K562 (cell line): ENCODE measurements at regions not wholly inside any gene's neighbourhood (a gene's known extent, or its start where the extent isn't known, plus 50 kb on each side); places are given as distances from the start of the nearest gene placed in this dataset.

Experiments
- ATAC-seq: fragments of 200-7000 bp; cut with Tn5 transposase; 3 replicates; pipeline ENCODE4 v1.9.1; 2020; ENCODE audit warnings: moderate library complexity
- BruUV-seq: library from RNA; stranded (reverse); fragments of 400-500 nt; replicated peaks from 2 replicates; lab custom pipeline; 2021; lab: Mats Ljungman, UMichigan
- CTCF ChIA-PET: fragments of 300-600 bp; formaldehyde crosslinking; extraction: SDS; loops from one replicate; lab custom pipeline; 2021; ENCODE audit warnings: low intra/inter-chr PET ratio; lab: Yijun Ruan, JAX
- POLR2A ChIA-PET: fragments of 300-600, 350-650 bp; sonication (Branson Sonifier 250); formaldehyde crosslinking; extraction: SDS; loops from one replicate; lab custom pipeline; 2021; ENCODE audit warnings: antibody characterized with exemption, inconsistent platforms; lab: Yijun Ruan, JAX
- DNase-seq, 4 experiments: peaks; one replicate each; pipeline versions ENCODE4 v3.0.0 to v3.0.0-alpha.2; 2011 to 2018; ENCODE audit warnings: low spot score in 3 of 4, mixed read lengths in 3 of 4; ENCODE audit errors: extremely low read depth in 1 of 4
- FAIRE-seq: peaks from 2 replicates; lab custom pipeline; 2011; peaks lifted over from hg19 to GRCh38; lab: Jason Lieb, UNC
- H2AFZ ChIP-seq: 2 replicates; pipeline ENCODE4 v1.6.0; 2011; ENCODE audit warnings: low read depth, low read length, control low read depth, inconsistent platforms
- H3K27ac ChIP-seq: fragments of 200-600 bp; 3 replicates; pipeline ENCODE4 v1.8.0; 2011; ENCODE audit warnings: low read depth, mild to moderate bottlenecking, control low read depth, inconsistent platforms, low read length, moderate library complexity, mixed read lengths; ENCODE audit errors: extremely low read depth
- H3K27me3 ChIP-seq, 2 experiments: fragments of 300-600 bp in 1 of 2; 2 replicates in 1 of 2; 3 replicates in 1 of 2; pipeline versions ENCODE4 v1.6.0 to v1.8.0; 2011; ENCODE audit warnings: inconsistent platforms in 2 of 2, low read length in 2 of 2, mild to moderate bottlenecking in 1 of 2, mixed read lengths in 1 of 2, moderate library complexity in 1 of 2; ENCODE audit not compliant: control insufficient read depth in 2 of 2, insufficient read depth in 2 of 2
- H3K36me3 ChIP-seq: fragments of 300-600 bp; 3 replicates; pipeline ENCODE4 v1.8.0; 2011; ENCODE audit warnings: mild to moderate bottlenecking, low read length, inconsistent platforms; ENCODE audit not compliant: control insufficient read depth, insufficient read depth
- H3K4me1 ChIP-seq, 2 experiments: fragments of 200-600 bp in 1 of 2; replicated peaks in 1 of 2; 2 replicates in 1 of 2; 3 replicates in 1 of 2; pipeline versions ENCODE4 v1.5.1 to v1.8.0; 2011; ENCODE audit warnings: inconsistent platforms in 2 of 2, low read length in 2 of 2, mild to moderate bottlenecking in 1 of 2, mixed read lengths in 1 of 2, moderate library complexity in 1 of 2; ENCODE audit not compliant: control insufficient read depth in 2 of 2, insufficient read depth in 2 of 2
- H3K4me2 ChIP-seq: 2 replicates; pipeline ENCODE4 v1.6.1; 2011; ENCODE audit warnings: low read length, control low read depth, inconsistent platforms, mixed read lengths; ENCODE audit not compliant: insufficient read depth
- H3K4me3 ChIP-seq: fragments of 200-600 bp; sonication (generic), shearing (Covaris generic); 2 replicates; pipeline ENCODE4 v1.5.1; 2016; ENCODE audit warnings: control low read depth, inconsistent platforms
- H3K79me2 ChIP-seq: fragments of 200-600 bp; 3 replicates; pipeline ENCODE4 v1.8.0; 2011; ENCODE audit warnings: low read length, inconsistent platforms; ENCODE audit not compliant: control insufficient read depth, insufficient read depth
- H3K9ac ChIP-seq, 2 experiments: 2 replicates each; pipeline versions ENCODE4 v1.6.0 to v1.6.1; 2011; ENCODE audit warnings: low read depth in 2 of 2, low read length in 2 of 2, control low read depth in 1 of 2, inconsistent platforms in 1 of 2, mild to moderate bottlenecking in 1 of 2, mixed read lengths in 1 of 2; ENCODE audit not compliant: insufficient read depth in 1 of 2
- H3K9me1 ChIP-seq: one replicate; pipeline ENCODE4 v1.6.0; 2011; ENCODE audit warnings: inconsistent platforms, mild to moderate bottlenecking, low read length, moderate library complexity; ENCODE audit not compliant: control insufficient read depth, insufficient read depth
- H3K9me3 ChIP-seq: replicated peaks from 2 replicates; pipeline ENCODE4 v1.5.1; 2011; ENCODE audit warnings: low read depth, low read length, inconsistent platforms; ENCODE audit not compliant: control insufficient read depth, insufficient read depth
- H4K20me1 ChIP-seq: replicated peaks from 2 replicates; pipeline ENCODE4 v1.6.1; 2011; ENCODE audit warnings: low read length, inconsistent platforms, mixed read lengths; ENCODE audit not compliant: control insufficient read depth, insufficient read depth
- FOXJ2 ChIP-seq: fragments of 200-800 bp; sonication (Bioruptor generic); IDR thresholded peaks from 2 replicates; pipeline ENCODE4 v1.6.1; 2016; ENCODE audit warnings: missing genetic modification characterization, missing compliant biosample characterization
- MCM5 ChIP-seq: fragments of 450-650 bp; IDR thresholded peaks from 2 replicates; pipeline ENCODE4 v1.6.1; 2016; ENCODE audit warnings: low read depth
- SNRNP70 ChIP-seq: fragments of 200-400 bp; formaldehyde crosslinking; optimal IDR thresholded peaks from 2 replicates; pipeline ENCODE3; 2017; ENCODE audit warnings: low read depth, low read length
- ZBTB26 ChIP-seq: fragments of 450-650 bp; formaldehyde crosslinking; IDR thresholded peaks from 2 replicates; pipeline ENCODE4 v1.4.0; 2022; ENCODE audit warnings: missing genetic modification characterization
- ZNF24 ChIP-seq: fragments of 450-650 bp; IDR thresholded peaks from 2 replicates; pipeline ENCODE4 v1.6.1; 2016
- WGBS: fragments of 100-300 bp; shearing (Covaris generic); methylation state at CpG from one replicate; pipeline ENCODE4 v1.1.6; 2016; ENCODE audit warnings: low coverage, mixed read lengths; ENCODE audit not compliant: insufficient coverage; ENCODE audit errors: missing lambda C conversion rate; 5-methylcytosine and 5-hydroxymethylcytosine counted together
- in situ Hi-C: fragments of 300-500 bp; cut with MboI; formaldehyde crosslinking; loops from 4 replicates; pipeline ENCODE4 v1.15.0; 2018; ENCODE audit warnings: inconsistent platforms, mixed read lengths
- intact Hi-C: fragments of 100-400 bp; cut with micrococcal nuclease; formaldehyde crosslinking; loops from 2 replicates; pipeline ENCODE4 v1.14.2; 2022

GRCh38 chr10:25725917-25726716 lies 207.9 kb upstream of the MYO3A start (continued):
- TF ChIP-seq ZBTB26, result 0 out of 2 replicates have a peak, but pooled peaks have one; percentile 57

DNA sequence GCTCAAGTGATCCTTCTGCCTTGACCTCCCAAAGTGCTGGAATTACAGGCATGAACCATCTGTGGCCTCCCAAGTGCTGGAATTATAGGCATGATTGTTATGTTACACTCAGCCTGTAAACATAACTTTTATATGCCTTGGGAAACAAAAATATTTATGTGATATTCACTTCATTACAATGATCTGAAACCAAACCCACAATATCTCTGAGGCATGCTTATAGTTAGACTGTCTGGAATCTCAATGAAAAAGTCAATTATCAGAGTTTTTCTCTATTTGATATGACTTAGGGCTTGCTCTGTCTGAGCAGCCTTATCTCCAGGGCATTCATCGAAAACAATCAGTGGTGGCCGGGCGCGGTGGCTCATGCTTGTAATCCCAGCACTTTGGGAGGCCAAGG lies 195.3 kb upstream of the MYO3A start:
- no peak overlapping the region for H3K4me2 ChIP-seq
- no peak for TF ChIP-seq MCM5
- TF ChIP-seq ZNF24, result no peak
- TF ChIP-seq SNRNP70, result no peak
- TF ChIP-seq FOXJ2, result no peak
- ATAC-seq, result no peak
- H3K9me1 ChIP-seq, result no peaks in the 10 kb centered on the region
- H4K20me1 ChIP-seq, result no peaks in the 10 kb centered on the region
- no peaks in the 10 kb centered on the region for H3K79me2 ChIP-seq
- H3K9me3 ChIP-seq, result no peaks in the 10 kb centered on the region
- no peaks in the 10 kb centered on the region; a peak in 1 of 5 replicates for H3K27me3 ChIP-seq
- no peaks in the 10 kb centered on the region for H3K36me3 ChIP-seq
- in situ Hi-C loops, result no loop called here
- no peak for DNase-seq
- H3K27ac ChIP-seq, result no peak overlapping the region
- ChIA-PET CTCF (no interaction called here), POLR2A (no interaction called here)
- 0% methylated on average over 4 of the region's 4 CpGs for WGBS
- no peak overlapping the region for H2AFZ ChIP-seq
- BruUV-seq, result no TSS peak
- H3K9ac ChIP-seq, result no peak overlapping the region
- H3K4me3 ChIP-seq, result no peak overlapping the region
- intact Hi-C loops, result no loop called here
- no peaks in the 10 kb centered on the region for H3K4me1 ChIP-seq
- no peak for FAIRE-seq
